ENCODE measurements at regions not wholly inside any gene's neighbourhood (a gene's known extent, or its start where the extent isn't known, plus 50 kb on each side); places are given as distances from the start of the nearest gene placed in this dataset.

DNA sequence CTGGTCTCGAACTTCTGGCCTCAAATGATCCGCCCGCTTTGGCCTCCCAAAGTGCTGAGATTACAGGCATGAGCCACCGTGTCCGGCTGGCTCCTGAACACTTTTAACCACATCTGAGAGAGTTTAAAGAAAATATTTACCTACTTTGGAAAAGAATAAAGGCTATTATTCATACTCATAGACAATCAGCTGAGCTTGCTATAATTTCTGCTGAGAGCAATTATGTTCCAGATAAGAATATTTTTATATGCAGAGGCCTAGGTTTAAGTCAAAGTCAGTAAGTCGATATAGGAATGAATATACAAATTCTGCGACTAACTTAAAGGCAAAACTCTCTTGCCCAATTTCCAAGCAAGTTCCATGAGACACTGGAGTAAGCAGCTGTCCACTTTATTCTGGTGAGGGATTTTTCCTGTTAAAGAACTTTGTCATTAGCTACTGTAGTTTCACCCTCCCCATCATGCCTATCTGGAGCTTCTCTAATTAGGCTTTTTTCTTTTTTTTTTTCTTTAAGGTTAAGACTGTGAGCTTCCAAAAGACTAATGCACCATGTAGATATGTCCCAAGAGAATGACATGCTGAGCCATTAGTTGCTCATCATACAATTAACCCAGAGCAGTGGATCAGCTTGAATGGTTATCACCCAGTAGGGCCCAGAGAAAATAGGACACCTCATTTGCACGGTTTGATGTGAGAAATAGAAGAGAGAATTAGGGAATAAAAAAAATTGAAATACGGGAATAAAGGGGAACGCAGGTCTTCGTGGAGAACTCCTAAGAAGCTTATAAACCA, 260.1 kb downstream of the KCNE4 start:
- CTCF ChIA-PET = no interaction called here

DNA sequence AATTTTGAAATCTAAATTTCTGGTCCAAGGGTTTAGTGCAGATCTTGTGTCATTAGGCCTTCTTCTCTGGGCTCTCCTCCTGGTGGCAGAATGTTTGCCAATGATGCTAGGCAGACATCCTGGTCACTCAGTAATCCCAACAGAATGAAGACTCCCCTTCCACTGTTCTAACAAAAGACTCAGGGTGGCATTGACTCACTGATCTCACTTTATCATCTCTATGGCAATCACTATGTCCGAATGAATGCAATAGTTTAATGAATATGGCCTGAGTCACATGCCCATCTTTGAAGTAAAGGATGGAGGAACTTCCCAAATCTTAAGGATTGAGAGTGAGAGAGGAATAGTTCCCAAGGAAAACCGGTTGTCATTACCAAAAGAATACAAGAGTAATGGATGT, 261.1 kb downstream of the KCNE4 start:
- no peaks in the 10 kb centered on the region for H3K9me3 Mint-ChIP-seq (ENCODE audit: insufficient read depth)
- ChIA-PET CTCF (no interaction called here), POLR2A (no interaction called here)
- Histone ChIP-seq H3K36me3 (replicated peaks in 1 of 2; ENCODE audit: control extremely low read depth in 1 of 2, control insufficient read depth in 1 of 2, extremely low read depth in 1 of 2, insufficient read depth in 2 of 2, low read length in 1 of 2) (no peaks in the 10 kb centered on the region), H2AFZ (ENCODE audit: insufficient read depth, low read depth, low read length, poor library complexity, severe bottlenecking) (no peak overlapping the region), H3K79me2 (ENCODE audit: control insufficient read depth, insufficient read depth, low read length) (no peaks in the 10 kb centered on the region), H3K27ac (ENCODE audit: low read length in 2 of 2) (no peak overlapping the region), H3K9ac (ENCODE audit: low read length) (no peak overlapping the region), H3K27me3 (replicated peaks in 1 of 4; ENCODE audit: control extremely low read depth in 1 of 4, control insufficient read depth in 3 of 4, insufficient read depth in 4 of 4, low read length in 3 of 4) (no peaks in the 10 kb centered on the region), H3K4me3 (ENCODE audit: control extremely low read depth in 1 of 5, extremely low read depth in 1 of 5, insufficient read depth in 1 of 5, low read depth in 2 of 5, low read length in 4 of 5) (no peak overlapping the region), H3K4me2 (replicated peaks; ENCODE audit: low read depth, low read length, poor library complexity, severe bottlenecking) (no peak overlapping the region), H3K4me1 (ENCODE audit: control insufficient read depth in 2 of 2, insufficient read depth in 2 of 2, low read length in 2 of 2) (no peaks in the 10 kb centered on the region), H4K20me1 (ENCODE audit: control insufficient read depth, insufficient read depth, low read length, poor library complexity, severe bottlenecking) (no peaks in the 10 kb centered on the region), H3K9me3 (ENCODE audit: control extremely low read depth in 1 of 3, control insufficient read depth in 2 of 3, insufficient read depth in 1 of 3, low read length in 2 of 3) (no peaks in the 10 kb centered on the region)
- ATAC-seq (ENCODE audit: low read depth) = no peak
- TF ChIP-seq EZH2 (IDR thresholded peaks at IDR 0.05; ENCODE audit: borderline replicate concordance, insufficient read depth, low read depth, low read length, poor library complexity, severe bottlenecking) = no peak
- H3K4me1 Mint-ChIP-seq = no peaks in the 10 kb centered on the region
- H3K27me3 Mint-ChIP-seq = no peaks in the 10 kb centered on the region
- no peak overlapping the region for H3K27ac Mint-ChIP-seq
- no peak overlapping the region for H3K4me3 Mint-ChIP-seq
- intact Hi-C loops (cut with micrococcal nuclease) = no loop called here
- WGBS (ENCODE audit: insufficient coverage) = 100% methylated on average over 1 of the region's 2 CpGs
- no peak for DNase-seq

More for the DNA sequence above, 260.1 kb downstream of the KCNE4 start:
- no peak for DNase-seq
- no peaks in the 10 kb centered on the region for H3K27me3 Mint-ChIP-seq
- no peak overlapping the region for H3K27ac ChIP-seq (ENCODE audit: low read length in 2 of 2)
- H3K9me3 ChIP-seq (ENCODE audit: control extremely low read depth in 1 of 3, control insufficient read depth in 2 of 3, insufficient read depth in 1 of 3, low read length in 2 of 3) = no peaks in the 10 kb centered on the region
- H3K79me2 ChIP-seq (ENCODE audit: control insufficient read depth, insufficient read depth, low read length) = no peaks in the 10 kb centered on the region
- H4K20me1 ChIP-seq (ENCODE audit: control insufficient read depth, insufficient read depth, low read length, poor library complexity, severe bottlenecking) = no peaks in the 10 kb centered on the region
- H3K4me3 Mint-ChIP-seq = no peak overlapping the region
- TF ChIP-seq, protein P1, sequence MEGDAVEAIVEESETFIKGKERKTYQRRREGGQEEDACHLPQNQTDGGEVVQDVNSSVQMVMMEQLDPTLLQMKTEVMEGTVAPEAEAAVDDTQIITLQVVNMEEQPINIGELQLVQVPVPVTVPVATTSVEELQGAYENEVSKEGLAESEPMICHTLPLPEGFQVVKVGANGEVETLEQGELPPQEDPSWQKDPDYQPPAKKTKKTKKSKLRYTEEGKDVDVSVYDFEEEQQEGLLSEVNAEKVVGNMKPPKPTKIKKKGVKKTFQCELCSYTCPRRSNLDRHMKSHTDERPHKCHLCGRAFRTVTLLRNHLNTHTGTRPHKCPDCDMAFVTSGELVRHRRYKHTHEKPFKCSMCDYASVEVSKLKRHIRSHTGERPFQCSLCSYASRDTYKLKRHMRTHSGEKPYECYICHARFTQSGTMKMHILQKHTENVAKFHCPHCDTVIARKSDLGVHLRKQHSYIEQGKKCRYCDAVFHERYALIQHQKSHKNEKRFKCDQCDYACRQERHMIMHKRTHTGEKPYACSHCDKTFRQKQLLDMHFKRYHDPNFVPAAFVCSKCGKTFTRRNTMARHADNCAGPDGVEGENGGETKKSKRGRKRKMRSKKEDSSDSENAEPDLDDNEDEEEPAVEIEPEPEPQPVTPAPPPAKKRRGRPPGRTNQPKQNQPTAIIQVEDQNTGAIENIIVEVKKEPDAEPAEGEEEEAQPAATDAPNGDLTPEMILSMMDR (IDR thresholded peaks at IDR 0.05) = no peak
- no peak for TF ChIP-seq EZH2 (IDR thresholded peaks at IDR 0.05; ENCODE audit: borderline replicate concordance, insufficient read depth, low read depth, low read length, poor library complexity, severe bottlenecking)
- no peak overlapping the region for H3K4me2 ChIP-seq (replicated peaks; ENCODE audit: low read depth, low read length, poor library complexity, severe bottlenecking)
- H3K9me3 Mint-ChIP-seq (ENCODE audit: insufficient read depth) = no peaks in the 10 kb centered on the region
- no peaks in the 10 kb centered on the region for H3K4me1 Mint-ChIP-seq
- H3K27ac Mint-ChIP-seq = no peak overlapping the region
- WGBS (ENCODE audit: insufficient coverage) = 40% methylated on average over 1 of the region's 11 CpGs
- H3K27me3 ChIP-seq (replicated peaks in 1 of 4; ENCODE audit: control extremely low read depth in 1 of 4, control insufficient read depth in 3 of 4, insufficient read depth in 4 of 4, low read length in 3 of 4) = no peaks in the 10 kb centered on the region
- H3K4me1 ChIP-seq (ENCODE audit: control insufficient read depth in 2 of 2, insufficient read depth in 2 of 2, low read length in 2 of 2) = no peaks in the 10 kb centered on the region
- ATAC-seq (ENCODE audit: low read depth) = no peak
- no peak overlapping the region for H3K9ac ChIP-seq (ENCODE audit: low read length)
- intact Hi-C loops (cut with micrococcal nuclease) = no loop called here
- H3K36me3 ChIP-seq (replicated peaks in 1 of 2; ENCODE audit: control extremely low read depth in 1 of 2, control insufficient read depth in 1 of 2, extremely low read depth in 1 of 2, insufficient read depth in 2 of 2, low read length in 1 of 2) = no peaks in the 10 kb centered on the region
- no peak overlapping the region for H3K4me3 ChIP-seq (ENCODE audit: control extremely low read depth in 1 of 5, extremely low read depth in 1 of 5, insufficient read depth in 1 of 5, low read depth in 2 of 5, low read length in 4 of 5)
- POLR2A ChIA-PET = no interaction called here
- no peak overlapping the region for H2AFZ ChIP-seq (ENCODE audit: insufficient read depth, low read depth, low read length, poor library complexity, severe bottlenecking)

All from B cell (primary cell).